ENCODE measurements at regions not wholly inside any gene's neighbourhood (a gene's known extent, or its start where the extent isn't known, plus 50 kb on each side); places are given as distances from the start of the nearest gene placed in this dataset.

DNA sequence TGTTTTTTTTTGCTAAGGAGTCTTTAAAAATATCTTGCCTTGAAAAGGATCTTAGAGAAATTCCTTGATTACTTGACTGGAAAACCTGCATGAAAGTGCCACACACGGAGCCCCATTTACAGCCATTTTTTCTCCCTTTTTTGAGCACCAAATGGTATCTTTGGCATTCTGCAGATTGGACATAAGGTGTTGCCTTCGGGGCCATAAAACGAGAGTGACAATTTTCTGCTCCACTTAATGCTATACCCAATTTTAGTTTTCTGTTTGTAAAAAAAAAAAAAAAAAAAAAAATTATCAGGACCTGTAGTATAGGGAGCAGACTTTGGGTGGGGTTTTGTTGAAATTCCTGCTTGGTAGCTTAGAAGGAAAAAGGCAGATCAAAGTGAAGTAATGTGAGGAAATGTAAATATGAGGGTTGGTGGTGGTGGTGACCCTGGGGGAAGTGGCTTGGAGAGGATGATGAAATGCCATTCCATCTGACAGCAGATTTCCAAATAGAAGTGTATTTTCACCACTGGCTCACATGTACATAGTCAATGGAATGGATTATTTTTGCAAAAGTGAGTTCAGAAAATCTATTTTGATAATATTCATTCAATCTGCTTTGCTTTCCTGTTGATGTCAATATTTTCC, 212.1 kb upstream of the SOX4 start:
- no peak for DNase-seq (ENCODE audit: low read depth)

DNA sequence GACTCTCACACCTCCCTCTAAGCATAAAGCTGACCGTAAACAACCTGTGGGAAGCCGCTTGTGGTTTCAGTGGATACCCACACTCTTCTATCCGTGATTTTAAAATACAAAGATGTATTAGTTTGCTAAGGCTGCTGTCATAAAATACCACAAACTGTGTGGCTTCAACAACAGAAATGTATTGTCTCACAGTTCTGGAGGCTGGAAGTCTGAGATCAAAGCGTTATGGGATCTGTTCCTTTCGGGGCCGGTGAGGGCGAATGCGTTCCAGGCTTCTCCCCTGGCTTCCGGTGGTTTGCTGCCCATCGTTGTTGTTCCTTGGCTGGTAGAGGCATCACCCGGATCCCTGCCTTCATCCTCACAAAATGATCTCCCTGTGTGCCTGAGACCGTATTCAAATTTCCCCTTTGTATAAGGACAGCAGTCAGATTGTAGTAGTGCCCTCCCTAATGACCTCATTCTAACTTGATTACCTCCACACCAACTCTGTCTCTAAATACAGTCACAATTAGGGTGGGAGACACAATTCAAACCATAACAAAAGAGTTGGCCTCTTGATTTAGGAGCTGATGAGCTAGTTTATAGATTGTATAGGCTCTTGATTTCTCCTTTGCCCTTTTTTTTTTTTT, 210.6 kb upstream of the SOX4 start:
- DNase-seq (ENCODE audit: low read depth), result no peak

GRCh38 chr6:21383450-21384085, 210.0 kb upstream of the SOX4 start:
- DNase-seq (ENCODE audit: low read depth), result no peak

GRCh38 chr6:21384216-21384615, 209.3 kb upstream of the SOX4 start:
- DNase-seq (ENCODE audit: low read depth), result no peak

GRCh38 chr6:21386744-21387143, 206.8 kb upstream of the SOX4 start:
- DNase-seq (ENCODE audit: low read depth), result no peak

- no peak for DNase-seq (ENCODE audit: low read depth)
These were observed 202.9 kb upstream of the SOX4 start for GRCh38 chr6:21390532-21391213.

- no peak for DNase-seq (ENCODE audit: low read depth)
These were observed 201.4 kb upstream of the SOX4 start for GRCh38 chr6:21392177-21392576.

DNA sequence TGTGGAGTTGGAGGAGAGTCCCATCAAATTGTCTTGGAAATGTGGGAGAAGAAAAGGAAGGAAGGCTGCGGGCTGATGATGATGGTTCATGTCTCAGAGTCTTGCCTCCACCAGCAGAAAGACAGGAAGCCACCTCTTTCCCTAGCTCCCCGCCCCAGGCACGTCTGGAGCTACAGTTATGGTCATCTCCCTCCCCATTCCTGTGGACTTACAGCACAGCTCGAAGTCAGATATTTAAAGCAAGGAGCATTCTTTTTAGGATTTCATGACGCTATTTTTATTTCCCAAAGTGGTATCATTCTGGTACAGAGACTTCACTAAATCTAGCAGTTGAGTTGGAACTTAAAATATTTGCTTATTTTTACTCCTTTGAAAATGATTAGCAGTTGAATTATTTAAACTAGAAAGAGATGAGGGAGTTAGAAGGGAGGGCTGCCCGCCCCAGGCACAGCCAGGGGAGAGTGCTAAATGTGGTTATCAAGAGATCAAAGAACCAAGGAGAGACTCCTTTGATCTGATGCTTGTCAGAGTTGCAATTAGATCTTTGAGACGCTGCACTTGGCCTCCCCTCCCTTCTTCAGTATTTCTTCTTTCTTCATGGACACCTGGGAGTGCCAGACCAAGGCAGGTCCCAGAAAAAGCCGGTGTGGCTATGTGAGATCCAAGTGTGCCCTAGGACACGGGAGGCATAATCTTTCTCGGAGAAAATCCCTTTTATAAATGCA, 199.9 kb upstream of the SOX4 start:
- DNase-seq (ENCODE audit: low read depth), result no peak

DNA sequence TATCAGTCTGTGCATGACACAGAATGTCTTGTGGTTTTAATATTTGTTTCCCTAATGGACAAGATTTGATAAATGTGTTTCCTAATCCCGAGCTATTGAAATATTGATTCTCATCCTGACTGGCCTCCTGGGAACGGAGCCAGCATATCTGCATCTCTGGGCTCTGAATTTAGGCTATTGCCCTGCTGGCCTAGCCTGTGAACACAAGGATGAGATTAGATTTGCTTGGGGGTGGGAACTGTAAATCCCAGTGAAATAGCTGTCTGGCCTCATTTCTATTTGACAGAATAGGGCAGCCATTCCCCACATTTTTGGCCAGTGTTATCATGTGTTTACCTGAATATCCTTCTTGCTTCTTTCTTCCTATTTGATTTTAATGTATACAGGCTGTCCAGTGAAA, 198.4 kb upstream of the SOX4 start:
- DNase-seq (ENCODE audit: low read depth), result no peak

DNA sequence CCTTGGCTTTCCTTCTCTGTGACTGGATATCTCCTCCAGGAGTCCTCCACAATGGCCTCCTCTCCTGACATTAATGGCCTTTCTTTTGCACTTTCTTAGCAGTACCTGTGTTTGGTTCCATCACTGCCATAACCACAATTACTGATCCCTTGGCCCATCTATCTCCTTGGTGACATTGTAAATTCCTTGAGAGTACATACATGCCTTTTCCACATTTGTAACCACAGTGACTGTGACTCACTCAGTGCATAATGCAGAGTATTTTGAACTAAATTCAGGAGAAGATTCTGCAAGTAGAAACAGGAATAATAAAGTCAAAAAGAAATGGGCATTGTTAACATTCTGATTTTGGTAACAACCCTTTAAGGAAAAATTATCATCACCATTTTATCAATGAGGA, 197.2 kb upstream of the SOX4 start:
- no peak for DNase-seq (ENCODE audit: low read depth)

- DNase-seq (ENCODE audit: low read depth), result no peak
These were observed 194.7 kb upstream of the SOX4 start for GRCh38 chr6:21398741-21399325.

- DNase-seq (ENCODE audit: low read depth), result no peak
These were observed 191.2 kb upstream of the SOX4 start for GRCh38 chr6:21402368-21402767.

GRCh38 chr6:21404577-21404976, 189.0 kb upstream of the SOX4 start:
- DNase-seq (ENCODE audit: low read depth), result no peak

DNA sequence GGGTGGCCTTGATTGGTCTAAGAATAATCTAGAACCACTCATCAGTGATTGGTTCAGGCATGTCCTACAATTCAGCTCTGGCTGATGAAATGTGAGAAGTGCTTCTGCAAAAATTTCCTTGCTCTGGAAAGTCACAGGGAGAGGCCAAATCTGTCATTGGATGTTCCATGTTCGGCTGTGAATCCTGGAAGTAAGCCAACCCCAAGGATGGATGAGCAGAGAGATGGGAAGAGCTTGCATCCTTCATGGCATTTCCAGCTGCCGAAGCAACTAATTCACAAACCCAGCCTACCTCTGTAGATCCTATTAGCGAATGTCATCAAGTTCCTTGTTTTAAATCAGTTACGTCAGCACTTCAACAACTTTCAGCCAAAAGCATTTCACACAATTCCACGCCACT, 187.2 kb upstream of the SOX4 start:
- no peak for DNase-seq (ENCODE audit: low read depth)

DNA sequence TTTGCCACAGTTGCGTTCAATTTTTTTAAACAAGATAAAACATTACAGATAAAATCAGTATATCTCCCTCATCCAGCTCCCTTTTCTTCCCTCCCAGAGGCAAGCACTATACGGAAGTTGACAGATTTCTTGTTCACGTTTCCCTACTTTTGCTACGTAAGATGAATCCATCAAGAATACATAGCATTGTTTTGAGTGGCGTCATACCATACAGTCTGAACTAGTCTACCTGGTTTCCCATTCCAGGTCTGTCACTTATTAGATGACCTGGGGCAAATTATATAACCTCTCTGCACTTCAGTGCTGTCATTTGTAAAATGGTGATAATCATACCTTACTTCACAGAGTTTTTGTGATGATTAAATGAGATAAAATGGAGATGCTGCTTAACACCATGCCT, 184.3 kb upstream of the SOX4 start:
- no peak for DNase-seq (ENCODE audit: low read depth)

GRCh38 chr6:21413428-21413827, 180.1 kb upstream of the SOX4 start:
- no peak for DNase-seq (ENCODE audit: low read depth)

DNA sequence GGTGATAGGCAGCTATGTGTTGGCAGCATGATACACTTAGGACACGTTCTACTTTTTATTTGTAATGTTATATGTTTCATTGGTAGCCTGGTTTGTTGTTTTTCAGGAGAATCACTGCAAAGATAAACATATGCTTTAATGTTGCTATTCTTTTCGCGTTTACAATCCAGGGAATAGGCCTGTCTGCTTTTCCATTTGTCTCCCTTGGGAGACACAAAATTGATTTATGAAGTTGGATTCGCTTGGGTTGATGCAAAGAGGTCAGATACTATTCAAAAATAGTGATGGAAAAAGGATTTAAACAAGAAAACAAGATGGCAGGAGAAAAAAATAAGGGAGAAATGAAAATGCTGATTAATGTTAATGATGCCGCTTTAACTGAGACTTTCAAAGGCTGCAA, 179.5 kb upstream of the SOX4 start:
- no peak for DNase-seq (ENCODE audit: low read depth)

DNA sequence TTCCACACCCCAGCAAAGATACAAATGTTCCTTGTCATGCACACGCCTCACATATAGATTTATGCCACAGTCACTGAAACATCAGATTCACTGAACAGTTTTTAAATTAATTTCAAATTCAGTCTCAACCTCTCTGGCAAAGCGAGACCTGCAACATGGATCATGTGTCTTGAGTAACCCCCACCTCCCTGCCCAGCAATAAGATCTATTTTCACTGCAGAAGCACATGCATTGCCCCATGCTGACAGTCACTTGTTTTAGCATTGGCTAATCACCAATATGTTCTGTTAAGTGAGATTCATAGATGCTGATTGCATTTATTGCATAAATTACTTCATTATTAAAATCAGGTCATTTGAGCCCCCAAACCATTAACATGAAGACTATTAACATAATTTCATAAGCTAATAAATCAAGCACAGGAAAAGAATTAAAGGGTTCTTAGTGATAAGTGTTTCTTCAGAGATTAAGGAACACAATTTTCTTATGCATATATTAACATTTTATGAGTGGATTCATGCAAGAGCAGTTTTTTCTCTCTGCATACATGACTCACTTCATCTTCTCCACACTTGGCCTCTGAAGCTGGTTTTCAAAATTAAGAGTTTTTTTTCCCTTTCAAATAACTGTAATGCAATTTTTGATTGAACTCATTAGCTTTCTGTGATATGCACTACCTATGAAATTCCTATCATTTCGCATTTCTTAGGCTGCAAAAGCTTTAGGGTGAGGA, 173.2 kb upstream of the SOX4 start:
- no peak for DNase-seq (ENCODE audit: low read depth)

GRCh38 chr6:21420926-21421325, 172.6 kb upstream of the SOX4 start:
- no peak for DNase-seq (ENCODE audit: low read depth)

DNA sequence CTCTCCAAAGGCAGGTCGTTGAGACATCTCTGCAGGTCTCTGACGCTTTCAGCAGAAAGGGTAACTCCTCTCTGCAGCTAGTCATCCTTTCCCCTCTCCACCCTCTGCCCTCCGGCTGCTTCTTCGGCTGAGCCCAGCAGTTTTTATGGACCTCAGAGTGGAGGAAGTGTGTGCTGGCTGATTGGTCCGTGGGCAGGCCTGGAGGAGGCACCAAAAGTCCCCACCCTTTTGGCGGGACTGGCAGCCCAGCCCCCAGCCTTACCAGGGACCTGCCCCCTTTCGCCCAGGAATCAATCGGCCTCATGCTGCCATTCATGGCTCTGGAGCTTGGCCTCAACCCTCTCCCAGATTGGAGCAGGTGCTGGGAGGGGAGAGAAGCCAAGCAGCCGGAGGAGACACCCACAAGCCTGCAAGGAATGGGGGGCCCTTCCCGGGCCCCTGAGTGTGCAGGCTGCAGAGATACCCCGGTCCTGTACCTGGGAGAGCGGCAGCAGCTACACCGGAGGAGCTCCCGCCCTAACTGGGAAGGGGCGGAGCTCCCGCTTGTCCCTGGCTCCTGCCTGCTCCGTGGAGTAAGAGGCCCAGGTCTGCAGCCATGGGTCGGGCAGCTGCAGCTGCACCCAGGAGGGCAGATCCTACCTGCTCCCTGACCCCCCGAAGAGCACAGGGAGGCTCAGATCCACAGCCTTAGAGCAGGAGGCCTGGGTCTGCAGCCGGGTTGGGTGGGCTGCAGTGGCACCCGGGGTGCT, 170.3 kb upstream of the SOX4 start:
- no peak for DNase-seq (ENCODE audit: low read depth)

Data from activated gamma-delta T cell treated with anti-CD3 and anti-CD28 coated beads, Interleukin-2, amount 50 U/mL, for 16 hours (primary cell).